HG02970 (cell line): ENCODE measurements at regions not wholly inside any gene's neighbourhood (a gene's known extent, or its start where the extent isn't known, plus 50 kb on each side); places are given as distances from the start of the nearest gene placed in this dataset.

Experiments used
- ATAC-seq: cut with Tn5 transposase; IDR thresholded peaks from one replicate; pipeline ENCODE4 v1.9.1; 2021; ENCODE audit warnings: mild to moderate bottlenecking, moderate library complexity, moderate number of reproducible peaks; ENCODE audit not compliant: unreplicated experiment, low FRiP score

- ATAC-seq = no peak
Measured at GRCh38 chr20:52921340-52921739, 50.8 kb upstream of the TSHZ2 start.

- ATAC-seq = no peak
Measured at GRCh38 chr20:52918311-52918710, 53.8 kb upstream of the TSHZ2 start.

GRCh38 chr20:52915564-52915963, 56.6 kb upstream of the TSHZ2 start:
- no peak for ATAC-seq

- ATAC-seq = no peak
Measured at GRCh38 chr20:52914870-52915269, 57.3 kb upstream of the TSHZ2 start.

- no peak for ATAC-seq
Measured at GRCh38 chr20:52913650-52914387, 58.3 kb upstream of the TSHZ2 start.

GRCh38 chr20:52905241-52905994, 66.7 kb upstream of the TSHZ2 start:
- ATAC-seq = no peak

- no peak for ATAC-seq
Measured at GRCh38 chr20:52904837-52905236, 67.3 kb upstream of the TSHZ2 start.

GRCh38 chr20:52899041-52899608, 73.0 kb upstream of the TSHZ2 start:
- ATAC-seq = no peak

GRCh38 chr20:52896348-52896747, 75.8 kb upstream of the TSHZ2 start:
- no peak for ATAC-seq

GRCh38 chr20:52895701-52896100, 76.5 kb upstream of the TSHZ2 start:
- ATAC-seq = no peak

GRCh38 chr20:52895235-52895634, 76.9 kb upstream of the TSHZ2 start:
- ATAC-seq = no peak

- ATAC-seq = no peak
Measured at GRCh38 chr20:52893498-52893897, 78.7 kb upstream of the TSHZ2 start.

GRCh38 chr20:52892023-52892422, 80.1 kb upstream of the TSHZ2 start:
- ATAC-seq = no peak

- ATAC-seq = no peak
Measured at GRCh38 chr20:52890130-52890529, 82.0 kb upstream of the TSHZ2 start.

GRCh38 chr20:52889225-52889624, 82.9 kb upstream of the TSHZ2 start:
- ATAC-seq = no peak

- no peak for ATAC-seq
Measured at GRCh38 chr20:52888096-52888495, 84.1 kb upstream of the TSHZ2 start.

GRCh38 chr20:52880997-52881396, 91.2 kb upstream of the TSHZ2 start:
- ATAC-seq = no peak

GRCh38 chr20:52880259-52880658, 91.9 kb upstream of the TSHZ2 start:
- no peak for ATAC-seq

- no peak for ATAC-seq
Measured at GRCh38 chr20:52874241-52874640, 97.9 kb upstream of the TSHZ2 start.

GRCh38 chr20:52869698-52870501, 102.3 kb upstream of the TSHZ2 start:
- ATAC-seq = no peak

- ATAC-seq = no peak
Measured at GRCh38 chr20:52869276-52869675, 102.9 kb upstream of the TSHZ2 start.
